Stimulated activated CD8-positive, alpha-beta memory T cell treated with anti-CD3 and anti-CD28 coated beads, Interleukin-7, amount 100 ng/mL, for 48 hours (primary cell): ENCODE measurements at regions not wholly inside any gene's neighbourhood (a gene's known extent, or its start where the extent isn't known, plus 50 kb on each side); places are given as distances from the start of the nearest gene placed in this dataset.

Experiments
- DNase-seq, 2 donors: peaks; one replicate each; pipeline ENCODE4 v3.0.0-alpha.2; 2020; ENCODE audit warnings: low read depth in 1 of 2; ENCODE audit errors: extremely low read depth in 1 of 2

DNA sequence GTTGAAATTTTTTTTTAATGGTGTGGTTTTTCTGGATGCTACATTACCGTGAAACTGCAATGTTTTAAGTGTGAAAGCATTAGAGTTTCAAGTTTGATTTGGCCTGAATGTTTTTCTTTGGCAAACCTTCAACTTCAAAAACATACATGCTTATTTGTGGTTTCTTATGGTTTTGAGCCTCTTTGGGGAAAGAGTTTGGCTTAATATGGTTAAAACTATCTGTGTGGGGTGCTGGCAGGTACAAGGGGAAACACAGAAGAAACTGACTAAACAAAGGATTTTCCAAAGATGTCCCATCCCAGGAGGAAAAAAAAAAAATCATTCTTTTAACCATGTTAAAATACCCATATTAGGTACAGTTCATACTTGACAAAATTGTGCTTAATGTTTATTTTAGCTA lies 121.1 kb downstream of the HGF start:
- no peak for DNase-seq

DNA sequence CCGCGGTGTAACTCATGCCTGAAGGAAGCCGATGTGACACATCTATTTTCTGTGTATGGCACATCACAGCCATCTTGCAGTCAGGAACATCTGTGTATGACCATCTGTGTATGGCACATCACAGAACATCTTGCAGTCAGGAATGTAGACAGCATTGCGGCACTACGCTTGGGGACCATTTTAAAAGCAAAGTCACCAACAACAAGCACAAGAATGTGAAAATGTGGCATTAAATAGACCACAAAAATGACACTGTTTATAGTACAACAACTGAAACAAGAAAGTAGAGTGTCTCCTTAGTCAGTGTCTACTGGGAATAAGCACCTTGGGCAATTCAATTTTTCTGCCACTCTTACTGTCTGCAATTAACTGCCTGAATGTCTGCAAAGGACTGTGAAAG lies 124.4 kb downstream of the HGF start:
- no peak for DNase-seq

GRCh38 chr7:81641873-81642272 lies 128.0 kb downstream of the HGF start:
- DNase-seq: no peak

DNA sequence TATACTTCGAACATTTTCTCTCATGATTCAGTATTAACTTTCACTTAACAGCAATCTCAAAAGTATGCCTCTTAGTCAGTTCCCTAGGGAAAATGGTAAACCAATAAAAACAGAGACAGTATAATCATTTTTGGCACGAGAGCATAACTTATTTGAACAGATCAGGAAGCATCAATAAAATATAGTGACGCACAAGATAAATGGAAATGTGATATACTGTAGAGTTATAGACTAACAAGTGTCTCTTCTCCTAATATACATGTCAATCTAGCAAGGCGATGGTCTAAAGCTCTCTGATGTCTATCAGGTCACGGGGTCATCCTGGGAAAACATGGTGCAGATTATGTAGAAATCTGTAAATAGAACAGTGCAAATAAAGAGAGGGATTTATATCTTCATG lies 131.6 kb downstream of the HGF start:
- DNase-seq: no peak

DNA sequence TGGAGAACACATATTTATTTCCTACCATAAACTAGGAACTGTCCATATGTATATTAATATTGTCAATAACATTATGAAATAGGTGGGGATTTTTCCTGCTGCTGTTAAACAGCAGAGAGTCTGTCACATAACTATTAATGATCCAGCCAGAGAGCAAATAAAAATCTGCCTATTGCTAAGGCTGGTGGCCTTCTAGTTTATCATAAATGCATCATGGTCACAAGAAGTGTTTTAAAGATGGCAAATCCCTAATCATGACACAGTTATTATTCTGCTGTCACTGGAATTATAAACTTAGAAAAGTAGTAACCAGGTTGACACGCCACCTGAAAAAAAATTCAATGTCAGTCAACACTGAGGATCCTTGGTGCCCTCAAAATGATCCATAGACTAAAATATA lies 132.3 kb downstream of the HGF start:
- DNase-seq: no peak

DNA sequence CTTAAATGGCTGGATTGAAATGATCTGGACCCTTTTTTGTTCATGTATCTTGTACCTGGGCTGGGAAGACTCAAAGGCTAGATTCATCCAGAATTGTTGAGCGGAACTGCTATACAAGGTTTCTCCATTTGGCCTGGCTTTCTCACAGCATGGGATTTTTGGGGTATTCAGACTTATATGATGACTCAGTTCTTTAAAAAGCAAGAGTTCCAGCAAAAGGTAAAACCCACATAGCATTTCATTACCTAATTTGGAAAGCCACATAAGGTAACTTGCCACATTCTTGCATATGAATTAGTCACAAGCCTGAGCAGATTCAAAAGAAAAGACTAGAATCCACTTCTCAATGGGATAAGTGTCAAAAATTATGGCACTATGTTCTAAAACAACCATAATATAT lies 137.4 kb downstream of the HGF start:
- DNase-seq: no peak

- DNase-seq: no peak
Observed at GRCh38 chr7:81630600-81630999, 139.2 kb downstream of the HGF start.

GRCh38 chr7:81629702-81630101 lies 140.1 kb downstream of the HGF start:
- no peak for DNase-seq

DNA sequence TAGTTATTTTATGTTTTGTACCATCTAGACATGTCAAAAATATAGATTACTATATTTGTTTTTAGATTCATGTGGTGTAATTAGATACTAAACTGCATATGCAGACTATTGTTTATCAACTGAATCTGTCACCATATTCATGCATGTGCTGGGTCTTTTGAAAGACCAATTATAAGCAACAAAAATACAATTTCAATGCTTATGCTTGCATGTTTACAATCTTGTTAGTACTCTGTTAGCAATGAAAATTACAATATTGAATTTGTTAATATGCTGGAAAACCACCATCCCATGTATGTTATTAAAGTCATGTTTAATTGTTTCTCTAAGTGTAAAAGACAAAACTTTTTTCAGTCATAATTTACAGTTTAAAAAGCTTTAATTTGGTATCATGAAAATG lies 140.9 kb downstream of the HGF start:
- no peak for DNase-seq

GRCh38 chr7:81627536-81628287 lies 142.1 kb downstream of the HGF start:
- DNase-seq: no peak

DNA sequence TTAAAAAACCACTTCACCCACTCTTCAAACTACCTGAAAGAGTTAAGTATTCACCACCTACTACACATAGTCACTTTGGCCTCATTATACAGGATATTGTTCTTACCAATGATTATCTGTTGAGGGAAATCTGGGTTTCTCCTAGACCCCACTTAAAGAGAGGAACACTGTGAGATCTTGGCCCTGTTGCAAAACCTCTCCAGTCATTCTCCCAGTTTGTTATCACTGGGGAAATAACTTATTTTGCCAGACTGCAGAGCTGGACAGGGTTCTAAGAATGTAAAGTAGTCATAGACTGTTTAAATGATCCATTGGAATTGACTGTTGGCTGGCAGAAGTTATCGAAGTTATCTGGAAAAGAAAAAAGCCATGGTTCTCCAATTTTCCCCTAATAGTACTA lies 143.8 kb downstream of the HGF start:
- DNase-seq: no peak

DNA sequence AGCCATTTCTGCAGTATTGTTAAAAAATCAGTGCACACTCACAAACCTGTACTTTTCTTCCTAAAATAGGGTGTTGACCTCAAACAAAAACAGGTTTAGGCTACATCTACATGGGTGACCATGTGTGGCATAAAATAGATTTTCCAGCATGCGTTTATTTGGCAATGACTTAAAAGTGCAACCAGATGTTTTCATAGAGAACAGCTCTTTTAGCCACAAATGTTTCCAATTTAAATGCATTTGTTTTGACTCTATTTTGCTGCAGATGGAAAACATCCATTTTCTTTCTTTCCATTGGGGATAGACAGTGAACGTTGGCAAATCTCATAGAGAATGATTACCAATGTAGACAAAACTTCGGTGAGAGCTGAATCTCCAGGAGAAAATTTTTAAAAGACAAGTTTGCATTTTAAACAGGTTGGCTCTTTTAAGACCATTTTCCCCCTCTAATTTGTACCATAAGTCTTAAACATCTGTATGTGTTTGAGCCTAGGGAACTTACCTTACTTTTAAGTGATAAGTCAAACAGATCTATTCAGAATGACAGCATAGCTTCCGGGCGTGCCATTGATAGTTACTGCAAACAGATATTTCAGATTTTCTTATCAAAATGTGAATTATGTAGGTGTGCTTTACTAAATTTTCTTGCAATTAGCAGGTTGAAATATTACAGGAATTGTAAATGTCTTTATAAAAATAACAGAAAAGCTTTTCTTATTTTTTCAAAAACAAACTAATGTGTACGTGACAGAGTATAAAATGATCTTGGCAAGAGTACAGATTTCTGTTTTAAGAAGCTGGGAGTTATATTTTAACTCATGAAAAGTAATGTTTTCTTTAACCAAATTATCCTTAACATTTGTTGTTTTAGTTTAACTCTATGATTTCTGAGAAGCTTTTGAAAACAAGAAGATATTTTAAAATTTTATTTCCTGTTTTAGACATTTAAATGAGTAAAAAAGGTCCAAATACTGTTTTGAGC lies 144.9 kb downstream of the HGF start:
- no peak for DNase-seq

DNA sequence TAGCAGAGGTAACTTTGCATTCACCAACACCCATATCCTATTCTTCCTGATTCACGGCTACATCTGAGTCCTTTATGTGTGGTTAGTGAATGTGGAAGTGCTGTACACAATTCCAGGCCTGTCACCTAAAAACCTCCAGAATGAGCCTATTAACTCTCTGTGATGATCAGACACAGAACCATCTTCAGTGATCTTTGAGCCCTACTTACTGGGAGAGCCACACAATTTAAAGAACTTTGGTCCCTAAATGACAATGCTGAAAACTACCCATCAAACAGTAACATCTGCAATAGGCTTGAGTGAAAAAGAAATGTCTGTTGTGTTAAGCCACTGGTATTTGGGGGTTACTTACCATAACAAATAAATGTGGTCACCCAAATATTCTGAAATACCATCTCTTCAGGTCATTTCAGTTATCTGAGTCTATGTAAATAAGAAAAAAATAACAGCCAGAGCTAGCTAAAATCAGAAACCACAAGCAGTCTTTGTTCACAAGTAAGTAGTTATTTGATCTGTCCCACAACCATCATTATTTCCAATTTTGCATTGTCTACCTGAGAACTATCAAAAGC lies 145.7 kb downstream of the HGF start:
- no peak for DNase-seq

- DNase-seq: no peak
Observed at GRCh38 chr7:81623251-81623855, 146.5 kb downstream of the HGF start.

DNA sequence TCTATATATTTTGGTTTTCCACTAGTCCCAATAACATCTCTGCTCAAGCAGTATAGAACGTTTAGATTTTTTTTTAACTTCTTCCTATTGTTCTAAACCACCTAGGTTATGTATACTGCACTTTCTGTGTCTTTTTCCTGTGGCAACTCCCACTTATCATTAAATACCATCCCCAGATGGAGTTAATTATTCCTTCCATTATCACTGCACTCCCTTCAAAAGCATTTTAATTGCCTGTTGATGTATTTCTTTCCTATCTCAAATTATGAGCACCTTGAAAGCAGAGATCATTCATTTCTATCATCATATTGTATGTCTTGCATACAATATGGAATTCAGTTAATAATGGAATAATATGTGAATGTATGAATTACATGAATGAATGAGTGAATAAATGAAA lies 148.0 kb downstream of the HGF start:
- DNase-seq: no peak

GRCh38 chr7:81618396-81619014 lies 151.3 kb downstream of the HGF start:
- DNase-seq: no peak

- DNase-seq: no peak
Observed at GRCh38 chr7:81616951-81617350, 152.9 kb downstream of the HGF start.

GRCh38 chr7:81611805-81612204 lies 158.0 kb downstream of the HGF start:
- DNase-seq: no peak

DNA sequence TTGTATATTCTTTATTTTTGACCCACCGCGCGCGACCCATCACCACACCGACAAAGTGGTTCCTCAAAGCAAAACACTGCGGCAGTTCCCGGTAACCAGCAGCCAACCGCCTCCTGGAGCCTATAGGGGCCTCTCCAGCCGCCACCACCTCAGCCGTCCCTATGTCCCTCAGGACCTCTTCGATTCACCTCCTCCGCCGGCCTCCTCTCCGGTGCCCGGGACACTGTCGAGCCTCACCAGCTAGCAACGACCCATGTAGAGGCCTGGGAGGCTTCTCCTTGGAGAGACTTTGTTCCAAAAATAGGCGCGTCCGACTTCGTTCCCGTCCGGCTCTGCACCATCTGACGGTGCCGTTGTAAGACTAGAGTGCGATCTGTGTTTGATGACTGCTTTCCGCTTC lies 158.8 kb downstream of the HGF start:
- no peak for DNase-seq

DNA sequence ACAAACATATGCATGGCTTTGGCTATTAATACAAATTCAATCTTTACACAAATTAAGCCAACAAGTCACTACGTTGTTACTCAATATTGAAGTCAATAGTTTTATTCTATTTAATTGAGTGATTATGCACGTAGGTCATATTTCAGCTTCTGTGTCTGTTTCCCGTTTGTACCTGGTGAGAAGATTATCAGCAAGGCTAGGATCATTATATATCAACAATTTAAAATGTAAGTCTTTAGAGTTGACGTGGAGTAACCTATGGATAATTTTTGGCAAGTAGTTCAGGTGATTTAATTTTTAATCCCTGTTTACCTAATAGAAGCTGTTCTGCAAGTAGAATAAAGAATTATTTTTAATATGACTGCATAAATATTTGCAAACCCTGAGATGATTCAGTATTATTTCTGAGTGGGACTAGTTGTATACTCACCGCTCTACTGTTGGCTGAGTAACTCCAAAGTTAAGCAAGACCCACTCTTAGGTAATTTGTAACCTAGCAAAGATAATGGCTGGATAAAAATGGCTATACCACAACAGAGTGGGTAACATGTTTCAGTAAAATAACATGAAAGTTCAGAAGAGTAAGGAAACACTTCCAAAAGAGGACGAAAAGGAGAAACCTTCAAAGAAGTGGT lies 161.0 kb downstream of the HGF start:
- no peak for DNase-seq
